Parathyroid adenoma (tissue), 2 donors: ENCODE measurements at regions not wholly inside any gene's neighbourhood (a gene's known extent, or its start where the extent isn't known, plus 50 kb on each side); places are given as distances from the start of the nearest gene placed in this dataset.

Experiments used
- H2AFZ ChIP-seq: fragments of 300-600 bp; sonication (generic); one replicate; pipeline ENCODE4 v1.7.0; 2017; ENCODE audit warnings: antibody characterized with exemption, mild to moderate bottlenecking
- H3K27ac ChIP-seq: fragments of 300-600 bp; sonication (generic); one replicate; pipeline ENCODE4 v1.7.0; 2017
- H3K27me3 ChIP-seq: fragments of 300-600 bp; sonication (generic); one replicate; pipeline ENCODE4 v1.7.0; 2017; ENCODE audit warnings: low read length; ENCODE audit not compliant: control insufficient read depth, insufficient read depth
- H3K36me3 ChIP-seq: fragments of 300-600 bp; sonication (generic); one replicate; pipeline ENCODE4 v1.7.0; 2017; ENCODE audit warnings: low read length; ENCODE audit not compliant: control insufficient read depth, insufficient read depth
- H3K4me1 ChIP-seq: fragments of 300-600 bp; sonication (generic); one replicate; pipeline ENCODE4 v1.7.0; 2017; ENCODE audit warnings: control low read depth
- H3K4me2 ChIP-seq: fragments of 300-600 bp; sonication (generic); one replicate; pipeline ENCODE4 v1.7.0; 2017; ENCODE audit warnings: low read length
- H3K4me3 ChIP-seq: fragments of 300-600 bp; sonication (generic); one replicate; pipeline ENCODE4 v1.7.0; 2017; ENCODE audit warnings: low read depth, low read length
- H3K79me2 ChIP-seq: fragments of 300-600 bp; sonication (generic); one replicate; pipeline ENCODE4 v1.7.0; 2017; ENCODE audit warnings: control low read depth
- H3K9ac ChIP-seq: fragments of 300-600 bp; sonication (generic); one replicate; pipeline ENCODE4 v1.7.0; 2017; ENCODE audit warnings: mild to moderate bottlenecking
- H3K9me3 ChIP-seq: fragments of 300-600 bp; sonication (generic); one replicate; pipeline ENCODE4 v1.7.0; 2017; ENCODE audit warnings: low read length; ENCODE audit not compliant: control insufficient read depth
- TF ChIP-seq, protein P1 (sequence below): fragments of 300-600 bp; sonication (generic); IDR thresholded peaks from one replicate; pipeline ENCODE4 v1.7.0; 2017; ENCODE audit warnings: antibody characterized with exemption, mild to moderate bottlenecking
- donor health status: primary hyperparathyroidism.

DNA sequence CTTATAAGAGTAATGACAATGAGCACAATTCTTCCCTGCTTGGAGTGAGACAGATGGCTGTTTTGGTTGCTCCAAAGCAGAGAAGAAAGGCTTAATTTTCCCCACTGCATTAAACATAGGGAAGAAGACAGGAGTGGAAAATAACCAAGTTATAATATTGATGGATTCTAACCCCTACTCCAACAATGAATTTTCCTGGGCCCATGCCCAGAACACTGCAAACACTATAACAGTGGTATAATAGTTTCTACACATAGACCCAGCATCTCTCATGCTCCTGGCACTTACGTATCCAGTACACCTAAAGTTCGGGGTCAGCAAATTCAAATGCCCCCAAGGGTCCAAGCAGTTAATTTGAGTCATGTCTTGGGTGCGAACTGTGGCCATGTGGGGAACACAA, 613.4 kb downstream of the PLCL1 start:
- Histone ChIP-seq H3K79me2 (no peaks in the 10 kb centered on the region), H2AFZ (no peak overlapping the region), H3K27ac (no peak overlapping the region), H3K27me3 (no peaks in the 10 kb centered on the region), H3K4me1 (no peaks in the 10 kb centered on the region), H3K36me3 (no peaks in the 10 kb centered on the region), H3K9me3 (no peaks in the 10 kb centered on the region), H3K9ac (no peak overlapping the region), H3K4me3 (no peak overlapping the region), H3K4me2 (no peak overlapping the region)
- TF ChIP-seq, protein P1, sequence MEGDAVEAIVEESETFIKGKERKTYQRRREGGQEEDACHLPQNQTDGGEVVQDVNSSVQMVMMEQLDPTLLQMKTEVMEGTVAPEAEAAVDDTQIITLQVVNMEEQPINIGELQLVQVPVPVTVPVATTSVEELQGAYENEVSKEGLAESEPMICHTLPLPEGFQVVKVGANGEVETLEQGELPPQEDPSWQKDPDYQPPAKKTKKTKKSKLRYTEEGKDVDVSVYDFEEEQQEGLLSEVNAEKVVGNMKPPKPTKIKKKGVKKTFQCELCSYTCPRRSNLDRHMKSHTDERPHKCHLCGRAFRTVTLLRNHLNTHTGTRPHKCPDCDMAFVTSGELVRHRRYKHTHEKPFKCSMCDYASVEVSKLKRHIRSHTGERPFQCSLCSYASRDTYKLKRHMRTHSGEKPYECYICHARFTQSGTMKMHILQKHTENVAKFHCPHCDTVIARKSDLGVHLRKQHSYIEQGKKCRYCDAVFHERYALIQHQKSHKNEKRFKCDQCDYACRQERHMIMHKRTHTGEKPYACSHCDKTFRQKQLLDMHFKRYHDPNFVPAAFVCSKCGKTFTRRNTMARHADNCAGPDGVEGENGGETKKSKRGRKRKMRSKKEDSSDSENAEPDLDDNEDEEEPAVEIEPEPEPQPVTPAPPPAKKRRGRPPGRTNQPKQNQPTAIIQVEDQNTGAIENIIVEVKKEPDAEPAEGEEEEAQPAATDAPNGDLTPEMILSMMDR, result no peak

DNA sequence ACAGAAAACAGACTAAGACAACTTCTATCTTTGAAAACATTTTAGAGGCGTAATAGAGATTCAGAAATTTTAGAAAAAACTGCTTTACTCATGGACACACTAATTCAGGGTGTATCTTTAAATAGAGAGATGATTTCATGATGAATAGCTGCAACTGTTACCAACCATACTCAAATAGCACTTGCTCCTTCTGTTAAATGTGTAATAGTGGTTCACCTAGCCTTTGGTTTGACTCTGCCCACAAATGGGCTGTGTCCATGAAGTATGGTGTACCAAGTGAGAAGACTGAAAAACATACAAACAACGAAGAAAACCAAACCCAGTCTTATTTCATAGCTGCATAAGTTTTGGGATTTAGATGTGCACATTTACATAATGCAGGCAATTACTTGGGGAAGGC, 610.6 kb downstream of the PLCL1 start:
- no peak overlapping the region for H3K4me3 ChIP-seq
- no peaks in the 10 kb centered on the region for H3K79me2 ChIP-seq
- no peak overlapping the region for H3K9ac ChIP-seq
- H3K27ac ChIP-seq, result no peak overlapping the region
- H3K36me3 ChIP-seq, result no peaks in the 10 kb centered on the region
- H3K9me3 ChIP-seq, result no peaks in the 10 kb centered on the region
- no peak overlapping the region for H2AFZ ChIP-seq
- H3K4me1 ChIP-seq, result no peaks in the 10 kb centered on the region
- no peaks in the 10 kb centered on the region for H3K27me3 ChIP-seq
- no peak overlapping the region for H3K4me2 ChIP-seq
- TF ChIP-seq, protein P1, result no peak

DNA sequence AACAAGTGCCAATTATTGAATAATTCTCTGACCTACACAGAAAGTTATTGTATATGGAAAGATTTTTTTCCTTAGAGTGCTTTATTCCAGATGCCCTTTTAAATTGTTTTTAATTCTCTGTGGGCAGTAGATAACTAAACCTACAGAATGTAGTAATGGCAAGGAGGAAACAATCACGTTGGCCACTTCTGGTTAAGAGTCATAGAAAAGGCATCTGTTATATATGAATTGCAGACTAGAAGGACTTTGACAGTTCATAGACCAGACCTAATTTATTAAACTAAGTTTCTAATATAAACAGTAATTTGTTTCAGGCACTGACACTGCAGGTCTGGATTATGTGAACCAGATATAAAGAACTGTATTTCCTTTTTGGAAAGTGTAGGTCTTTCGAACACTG, 607.5 kb downstream of the PLCL1 start:
- no peak overlapping the region for H2AFZ ChIP-seq
- no peaks in the 10 kb centered on the region for H3K79me2 ChIP-seq
- no peak overlapping the region for H3K4me2 ChIP-seq
- H3K27ac ChIP-seq, result no peak overlapping the region
- H3K27me3 ChIP-seq, result no peaks in the 10 kb centered on the region
- no peaks in the 10 kb centered on the region for H3K36me3 ChIP-seq
- H3K9me3 ChIP-seq, result no peaks in the 10 kb centered on the region
- TF ChIP-seq, protein P1, result no peak
- no peak overlapping the region for H3K9ac ChIP-seq
- no peak overlapping the region for H3K4me3 ChIP-seq
- no peaks in the 10 kb centered on the region for H3K4me1 ChIP-seq

DNA sequence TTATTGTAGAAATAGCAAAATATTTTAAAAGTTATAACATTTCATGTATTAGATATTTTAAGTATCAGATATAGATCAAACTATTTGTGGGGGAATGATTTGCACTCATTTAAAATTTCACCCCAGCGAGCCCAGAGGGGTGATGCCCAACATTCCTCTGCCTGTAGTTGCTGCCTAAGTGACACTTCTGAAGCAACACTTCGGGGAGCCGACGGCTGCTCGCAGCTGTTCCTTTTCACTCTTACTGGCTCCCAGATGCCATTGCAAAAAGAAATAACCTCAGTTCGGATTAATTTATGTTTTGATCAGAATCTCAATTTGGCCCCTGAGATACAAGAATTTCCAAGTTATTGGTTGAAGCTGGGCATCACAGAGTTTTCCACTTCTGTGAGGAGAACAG, 603.8 kb downstream of the PLCL1 start:
- H3K4me1 ChIP-seq, result no peaks in the 10 kb centered on the region
- no peaks in the 10 kb centered on the region for H3K79me2 ChIP-seq
- H3K36me3 ChIP-seq, result no peaks in the 10 kb centered on the region
- H2AFZ ChIP-seq, result no peak overlapping the region
- no peaks in the 10 kb centered on the region for H3K27me3 ChIP-seq
- no peak overlapping the region for H3K4me2 ChIP-seq
- H3K27ac ChIP-seq, result no peak overlapping the region
- H3K9me3 ChIP-seq, result no peaks in the 10 kb centered on the region
- TF ChIP-seq, protein P1, result no peak
- H3K4me3 ChIP-seq, result no peak overlapping the region
- H3K9ac ChIP-seq, result no peak overlapping the region

DNA sequence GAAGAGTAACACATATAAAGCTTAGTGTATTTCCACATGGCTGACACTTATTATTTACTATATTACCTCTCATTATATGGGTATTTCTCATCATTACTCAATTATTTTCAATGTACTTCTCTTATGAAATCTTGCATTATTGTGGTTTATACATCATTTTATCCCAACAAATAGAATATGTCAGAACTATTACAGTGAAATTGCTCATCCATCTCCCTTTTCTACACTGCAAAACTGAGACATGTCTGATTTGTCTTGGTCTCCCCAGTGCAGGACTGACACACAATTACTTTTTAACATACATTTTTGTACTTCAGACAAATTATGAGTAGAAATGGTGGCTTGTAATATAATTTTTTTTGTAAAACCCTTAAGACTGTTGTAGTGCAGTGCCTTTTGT, 600.9 kb downstream of the PLCL1 start:
- TF ChIP-seq, protein P1, result no peak
- Histone ChIP-seq H3K9me3 (no peaks in the 10 kb centered on the region), H3K27ac (no peak overlapping the region), H3K4me1 (no peaks in the 10 kb centered on the region), H3K36me3 (no peaks in the 10 kb centered on the region), H3K4me2 (no peak overlapping the region), H3K9ac (no peak overlapping the region), H3K27me3 (no peaks in the 10 kb centered on the region), H3K79me2 (no peaks in the 10 kb centered on the region), H3K4me3 (no peak overlapping the region), H2AFZ (no peak overlapping the region)
